HEK293 (cell line): ENCODE measurements at regions not wholly inside any gene's neighbourhood (a gene's known extent, or its start where the extent isn't known, plus 50 kb on each side); places are given as distances from the start of the nearest gene placed in this dataset.
"Not testable (repeated sequence)": the region's sequence is repeated elsewhere in the genome, so short reads cannot be mapped to it uniquely, and the experiment has no call there.

Source experiments
- GLIS1 ChIP-seq: fragments of 450-650 bp; formaldehyde crosslinking; IDR thresholded peaks from 2 replicates; pipeline ENCODE4 v1.5.1; 2016; ENCODE audit warnings: missing biosample characterization, missing genetic modification characterization
- ZNF112 ChIP-seq: fragments of 450-650 bp; formaldehyde crosslinking; IDR thresholded peaks from 2 replicates; pipeline ENCODE4 v1.5.0; 2017; ENCODE audit warnings: missing biosample characterization, missing genetic modification characterization
- ZNF24 ChIP-seq: fragments of 450-650 bp; formaldehyde crosslinking; IDR thresholded peaks from 2 replicates; pipeline ENCODE4 v1.5.1; 2016; ENCODE audit warnings: missing biosample characterization, missing genetic modification characterization
- ZNF416 ChIP-seq: fragments of 450-650 bp; formaldehyde crosslinking; IDR thresholded peaks from 2 replicates; pipeline ENCODE4 v1.5.1; 2016; ENCODE audit warnings: missing biosample characterization, missing genetic modification characterization
- ZNF501 ChIP-seq: fragments of 450-650 bp; formaldehyde crosslinking; IDR thresholded peaks from 2 replicates; pipeline ENCODE4 v1.5.1; 2016; ENCODE audit warnings: missing biosample characterization, missing genetic modification characterization
- ZNF558 ChIP-seq: fragments of 450-650 bp; formaldehyde crosslinking; IDR thresholded peaks from 2 replicates; pipeline ENCODE4 v1.5.1; 2016; ENCODE audit warnings: missing biosample characterization, missing genetic modification characterization
- TF ChIP-seq, protein P1 (sequence below): fragments of 450-650 bp; formaldehyde crosslinking; IDR thresholded peaks from 2 replicates; pipeline ENCODE4 v1.5.1; 2016; ENCODE audit warnings: missing biosample characterization, missing genetic modification characterization
- TF ChIP-seq, protein P2 (sequence below): fragments of 450-650 bp; formaldehyde crosslinking; IDR thresholded peaks from 2 replicates; pipeline ENCODE4 v1.5.1; 2016; ENCODE audit warnings: missing biosample characterization, missing genetic modification characterization
- TF ChIP-seq, protein P3 (sequence below): fragments of 450-650 bp; formaldehyde crosslinking; IDR thresholded peaks from 2 replicates; pipeline ENCODE4 v1.5.1; 2016; ENCODE audit warnings: missing biosample characterization, missing genetic modification characterization
- TF ChIP-seq, protein P4 (sequence below): fragments of 450-650 bp; formaldehyde crosslinking; IDR thresholded peaks from 2 replicates; pipeline ENCODE4 v1.5.1; 2016; ENCODE audit warnings: missing biosample characterization, missing genetic modification characterization, low read depth
- TF ChIP-seq, protein P5 (sequence below): fragments of 450-650 bp; formaldehyde crosslinking; IDR thresholded peaks from 2 replicates; pipeline ENCODE4 v1.5.1; 2017; ENCODE audit warnings: missing biosample characterization, missing genetic modification characterization
- TF ChIP-seq, protein P6 (sequence below): fragments of 450-650 bp; formaldehyde crosslinking; IDR thresholded peaks from 2 replicates; pipeline ENCODE4 v1.5.1; 2016; ENCODE audit warnings: missing biosample characterization, missing genetic modification characterization
- TF ChIP-seq, protein P7 (sequence below): fragments of 450-650 bp; formaldehyde crosslinking; conservative IDR thresholded peaks from 2 replicates; pipeline ENCODE4 v1.5.1; 2016; ENCODE audit warnings: low read depth, missing biosample characterization, missing genetic modification characterization

DNA sequence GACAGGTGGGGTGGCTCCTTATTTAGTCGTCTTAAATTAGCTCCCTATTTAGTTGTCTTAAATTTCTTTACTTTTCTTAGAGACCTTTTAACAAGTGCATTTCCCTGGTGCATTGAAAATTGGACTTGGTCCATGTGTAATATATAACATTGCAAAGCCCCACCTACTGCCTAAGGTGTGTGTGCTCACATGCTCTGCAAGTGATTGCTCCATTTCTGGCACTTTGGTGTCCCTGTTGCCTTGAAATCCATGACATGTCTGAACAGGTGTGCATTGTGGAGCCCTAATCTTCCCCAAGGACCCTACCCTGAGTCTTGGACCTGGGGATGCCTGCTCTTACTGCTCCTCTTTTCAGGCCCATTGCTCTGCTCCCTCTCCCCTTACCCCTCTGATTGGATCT lies 80.2 kb downstream of the TRIM43 start:
- TF ChIP-seq, protein P1, sequence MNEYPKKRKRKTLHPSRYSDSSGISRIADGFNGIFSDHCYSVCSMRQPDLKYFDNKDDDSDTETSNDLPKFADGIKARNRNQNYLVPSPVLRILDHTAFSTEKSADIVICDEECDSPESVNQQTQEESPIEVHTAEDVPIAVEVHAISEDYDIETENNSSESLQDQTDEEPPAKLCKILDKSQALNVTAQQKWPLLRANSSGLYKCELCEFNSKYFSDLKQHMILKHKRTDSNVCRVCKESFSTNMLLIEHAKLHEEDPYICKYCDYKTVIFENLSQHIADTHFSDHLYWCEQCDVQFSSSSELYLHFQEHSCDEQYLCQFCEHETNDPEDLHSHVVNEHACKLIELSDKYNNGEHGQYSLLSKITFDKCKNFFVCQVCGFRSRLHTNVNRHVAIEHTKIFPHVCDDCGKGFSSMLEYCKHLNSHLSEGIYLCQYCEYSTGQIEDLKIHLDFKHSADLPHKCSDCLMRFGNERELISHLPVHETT (tag by site-specific recombination): not testable (repeated sequence)
- TF ChIP-seq, protein P2, sequence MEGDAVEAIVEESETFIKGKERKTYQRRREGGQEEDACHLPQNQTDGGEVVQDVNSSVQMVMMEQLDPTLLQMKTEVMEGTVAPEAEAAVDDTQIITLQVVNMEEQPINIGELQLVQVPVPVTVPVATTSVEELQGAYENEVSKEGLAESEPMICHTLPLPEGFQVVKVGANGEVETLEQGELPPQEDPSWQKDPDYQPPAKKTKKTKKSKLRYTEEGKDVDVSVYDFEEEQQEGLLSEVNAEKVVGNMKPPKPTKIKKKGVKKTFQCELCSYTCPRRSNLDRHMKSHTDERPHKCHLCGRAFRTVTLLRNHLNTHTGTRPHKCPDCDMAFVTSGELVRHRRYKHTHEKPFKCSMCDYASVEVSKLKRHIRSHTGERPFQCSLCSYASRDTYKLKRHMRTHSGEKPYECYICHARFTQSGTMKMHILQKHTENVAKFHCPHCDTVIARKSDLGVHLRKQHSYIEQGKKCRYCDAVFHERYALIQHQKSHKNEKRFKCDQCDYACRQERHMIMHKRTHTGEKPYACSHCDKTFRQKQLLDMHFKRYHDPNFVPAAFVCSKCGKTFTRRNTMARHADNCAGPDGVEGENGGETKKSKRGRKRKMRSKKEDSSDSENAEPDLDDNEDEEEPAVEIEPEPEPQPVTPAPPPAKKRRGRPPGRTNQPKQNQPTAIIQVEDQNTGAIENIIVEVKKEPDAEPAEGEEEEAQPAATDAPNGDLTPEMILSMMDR (tag by site-specific recombination): not testable (repeated sequence)
- TF ChIP-seq, protein P3, sequence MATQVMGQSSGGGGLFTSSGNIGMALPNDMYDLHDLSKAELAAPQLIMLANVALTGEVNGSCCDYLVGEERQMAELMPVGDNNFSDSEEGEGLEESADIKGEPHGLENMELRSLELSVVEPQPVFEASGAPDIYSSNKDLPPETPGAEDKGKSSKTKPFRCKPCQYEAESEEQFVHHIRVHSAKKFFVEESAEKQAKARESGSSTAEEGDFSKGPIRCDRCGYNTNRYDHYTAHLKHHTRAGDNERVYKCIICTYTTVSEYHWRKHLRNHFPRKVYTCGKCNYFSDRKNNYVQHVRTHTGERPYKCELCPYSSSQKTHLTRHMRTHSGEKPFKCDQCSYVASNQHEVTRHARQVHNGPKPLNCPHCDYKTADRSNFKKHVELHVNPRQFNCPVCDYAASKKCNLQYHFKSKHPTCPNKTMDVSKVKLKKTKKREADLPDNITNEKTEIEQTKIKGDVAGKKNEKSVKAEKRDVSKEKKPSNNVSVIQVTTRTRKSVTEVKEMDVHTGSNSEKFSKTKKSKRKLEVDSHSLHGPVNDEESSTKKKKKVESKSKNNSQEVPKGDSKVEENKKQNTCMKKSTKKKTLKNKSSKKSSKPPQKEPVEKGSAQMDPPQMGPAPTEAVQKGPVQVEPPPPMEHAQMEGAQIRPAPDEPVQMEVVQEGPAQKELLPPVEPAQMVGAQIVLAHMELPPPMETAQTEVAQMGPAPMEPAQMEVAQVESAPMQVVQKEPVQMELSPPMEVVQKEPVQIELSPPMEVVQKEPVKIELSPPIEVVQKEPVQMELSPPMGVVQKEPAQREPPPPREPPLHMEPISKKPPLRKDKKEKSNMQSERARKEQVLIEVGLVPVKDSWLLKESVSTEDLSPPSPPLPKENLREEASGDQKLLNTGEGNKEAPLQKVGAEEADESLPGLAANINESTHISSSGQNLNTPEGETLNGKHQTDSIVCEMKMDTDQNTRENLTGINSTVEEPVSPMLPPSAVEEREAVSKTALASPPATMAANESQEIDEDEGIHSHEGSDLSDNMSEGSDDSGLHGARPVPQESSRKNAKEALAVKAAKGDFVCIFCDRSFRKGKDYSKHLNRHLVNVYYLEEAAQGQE (tag by site-specific recombination): not testable (repeated sequence)
- TF ChIP-seq ZNF24 (tag by site-specific recombination); ZNF558 (tag by site-specific recombination); ZNF501 (tag by site-specific recombination); ZNF112 (tag by site-specific recombination); ZNF416 (tag by site-specific recombination); GLIS1: not testable (repeated sequence)
- TF ChIP-seq, protein P4, sequence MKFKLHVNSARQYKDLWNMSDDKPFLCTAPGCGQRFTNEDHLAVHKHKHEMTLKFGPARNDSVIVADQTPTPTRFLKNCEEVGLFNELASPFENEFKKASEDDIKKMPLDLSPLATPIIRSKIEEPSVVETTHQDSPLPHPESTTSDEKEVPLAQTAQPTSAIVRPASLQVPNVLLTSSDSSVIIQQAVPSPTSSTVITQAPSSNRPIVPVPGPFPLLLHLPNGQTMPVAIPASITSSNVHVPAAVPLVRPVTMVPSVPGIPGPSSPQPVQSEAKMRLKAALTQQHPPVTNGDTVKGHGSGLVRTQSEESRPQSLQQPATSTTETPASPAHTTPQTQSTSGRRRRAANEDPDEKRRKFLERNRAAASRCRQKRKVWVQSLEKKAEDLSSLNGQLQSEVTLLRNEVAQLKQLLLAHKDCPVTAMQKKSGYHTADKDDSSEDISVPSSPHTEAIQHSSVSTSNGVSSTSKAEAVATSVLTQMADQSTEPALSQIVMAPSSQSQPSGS: not testable (repeated sequence)
- TF ChIP-seq, protein P5, sequence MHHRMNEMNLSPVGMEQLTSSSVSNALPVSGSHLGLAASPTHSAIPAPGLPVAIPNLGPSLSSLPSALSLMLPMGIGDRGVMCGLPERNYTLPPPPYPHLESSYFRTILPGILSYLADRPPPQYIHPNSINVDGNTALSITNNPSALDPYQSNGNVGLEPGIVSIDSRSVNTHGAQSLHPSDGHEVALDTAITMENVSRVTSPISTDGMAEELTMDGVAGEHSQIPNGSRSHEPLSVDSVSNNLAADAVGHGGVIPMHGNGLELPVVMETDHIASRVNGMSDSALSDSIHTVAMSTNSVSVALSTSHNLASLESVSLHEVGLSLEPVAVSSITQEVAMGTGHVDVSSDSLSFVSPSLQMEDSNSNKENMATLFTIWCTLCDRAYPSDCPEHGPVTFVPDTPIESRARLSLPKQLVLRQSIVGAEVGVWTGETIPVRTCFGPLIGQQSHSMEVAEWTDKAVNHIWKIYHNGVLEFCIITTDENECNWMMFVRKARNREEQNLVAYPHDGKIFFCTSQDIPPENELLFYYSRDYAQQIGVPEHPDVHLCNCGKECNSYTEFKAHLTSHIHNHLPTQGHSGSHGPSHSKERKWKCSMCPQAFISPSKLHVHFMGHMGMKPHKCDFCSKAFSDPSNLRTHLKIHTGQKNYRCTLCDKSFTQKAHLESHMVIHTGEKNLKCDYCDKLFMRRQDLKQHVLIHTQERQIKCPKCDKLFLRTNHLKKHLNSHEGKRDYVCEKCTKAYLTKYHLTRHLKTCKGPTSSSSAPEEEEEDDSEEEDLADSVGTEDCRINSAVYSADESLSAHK (tag by site-specific recombination): not testable (repeated sequence)
- TF ChIP-seq, protein P6, sequence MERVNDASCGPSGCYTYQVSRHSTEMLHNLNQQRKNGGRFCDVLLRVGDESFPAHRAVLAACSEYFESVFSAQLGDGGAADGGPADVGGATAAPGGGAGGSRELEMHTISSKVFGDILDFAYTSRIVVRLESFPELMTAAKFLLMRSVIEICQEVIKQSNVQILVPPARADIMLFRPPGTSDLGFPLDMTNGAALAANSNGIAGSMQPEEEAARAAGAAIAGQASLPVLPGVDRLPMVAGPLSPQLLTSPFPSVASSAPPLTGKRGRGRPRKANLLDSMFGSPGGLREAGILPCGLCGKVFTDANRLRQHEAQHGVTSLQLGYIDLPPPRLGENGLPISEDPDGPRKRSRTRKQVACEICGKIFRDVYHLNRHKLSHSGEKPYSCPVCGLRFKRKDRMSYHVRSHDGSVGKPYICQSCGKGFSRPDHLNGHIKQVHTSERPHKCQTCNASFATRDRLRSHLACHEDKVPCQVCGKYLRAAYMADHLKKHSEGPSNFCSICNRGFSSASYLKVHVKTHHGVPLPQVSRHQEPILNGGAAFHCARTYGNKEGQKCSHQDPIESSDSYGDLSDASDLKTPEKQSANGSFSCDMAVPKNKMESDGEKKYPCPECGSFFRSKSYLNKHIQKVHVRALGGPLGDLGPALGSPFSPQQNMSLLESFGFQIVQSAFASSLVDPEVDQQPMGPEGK (tag by site-specific recombination): not testable (repeated sequence)
- TF ChIP-seq, protein P7, sequence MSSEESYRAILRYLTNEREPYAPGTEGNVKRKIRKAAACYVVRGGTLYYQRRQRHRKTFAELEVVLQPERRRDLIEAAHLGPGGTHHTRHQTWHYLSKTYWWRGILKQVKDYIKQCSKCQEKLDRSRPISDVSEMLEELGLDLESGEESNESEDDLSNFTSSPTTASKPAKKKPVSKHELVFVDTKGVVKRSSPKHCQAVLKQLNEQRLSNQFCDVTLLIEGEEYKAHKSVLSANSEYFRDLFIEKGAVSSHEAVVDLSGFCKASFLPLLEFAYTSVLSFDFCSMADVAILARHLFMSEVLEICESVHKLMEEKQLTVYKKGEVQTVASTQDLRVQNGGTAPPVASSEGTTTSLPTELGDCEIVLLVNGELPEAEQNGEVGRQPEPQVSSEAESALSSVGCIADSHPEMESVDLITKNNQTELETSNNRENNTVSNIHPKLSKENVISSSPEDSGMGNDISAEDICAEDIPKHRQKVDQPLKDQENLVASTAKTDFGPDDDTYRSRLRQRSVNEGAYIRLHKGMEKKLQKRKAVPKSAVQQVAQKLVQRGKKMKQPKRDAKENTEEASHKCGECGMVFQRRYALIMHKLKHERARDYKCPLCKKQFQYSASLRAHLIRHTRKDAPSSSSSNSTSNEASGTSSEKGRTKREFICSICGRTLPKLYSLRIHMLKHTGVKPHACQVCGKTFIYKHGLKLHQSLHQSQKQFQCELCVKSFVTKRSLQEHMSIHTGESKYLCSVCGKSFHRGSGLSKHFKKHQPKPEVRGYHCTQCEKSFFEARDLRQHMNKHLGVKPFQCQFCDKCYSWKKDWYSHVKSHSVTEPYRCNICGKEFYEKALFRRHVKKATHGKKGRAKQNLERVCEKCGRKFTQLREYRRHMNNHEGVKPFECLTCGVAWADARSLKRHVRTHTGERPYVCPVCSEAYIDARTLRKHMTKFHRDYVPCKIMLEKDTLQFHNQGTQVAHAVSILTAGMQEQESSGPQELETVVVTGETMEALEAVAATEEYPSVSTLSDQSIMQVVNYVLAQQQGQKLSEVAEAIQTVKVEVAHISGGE: not testable (repeated sequence)
